GM19438 (cell line): ENCODE measurements at regions not wholly inside any gene's neighbourhood (a gene's known extent, or its start where the extent isn't known, plus 50 kb on each side); places are given as distances from the start of the nearest gene placed in this dataset.
A peak's percentile ranks its signal among the peaks of the same experiment; 100 is the strongest.
"Not testable (repeated sequence)": the region's sequence is repeated elsewhere in the genome, so short reads cannot be mapped to it uniquely, and the experiment has no call there.

Experiments
- ATAC-seq: cut with Tn5 transposase; IDR thresholded peaks from one replicate; pipeline ENCODE4 v1.9.1; 2021; ENCODE audit warnings: low read depth; ENCODE audit not compliant: unreplicated experiment

DNA sequence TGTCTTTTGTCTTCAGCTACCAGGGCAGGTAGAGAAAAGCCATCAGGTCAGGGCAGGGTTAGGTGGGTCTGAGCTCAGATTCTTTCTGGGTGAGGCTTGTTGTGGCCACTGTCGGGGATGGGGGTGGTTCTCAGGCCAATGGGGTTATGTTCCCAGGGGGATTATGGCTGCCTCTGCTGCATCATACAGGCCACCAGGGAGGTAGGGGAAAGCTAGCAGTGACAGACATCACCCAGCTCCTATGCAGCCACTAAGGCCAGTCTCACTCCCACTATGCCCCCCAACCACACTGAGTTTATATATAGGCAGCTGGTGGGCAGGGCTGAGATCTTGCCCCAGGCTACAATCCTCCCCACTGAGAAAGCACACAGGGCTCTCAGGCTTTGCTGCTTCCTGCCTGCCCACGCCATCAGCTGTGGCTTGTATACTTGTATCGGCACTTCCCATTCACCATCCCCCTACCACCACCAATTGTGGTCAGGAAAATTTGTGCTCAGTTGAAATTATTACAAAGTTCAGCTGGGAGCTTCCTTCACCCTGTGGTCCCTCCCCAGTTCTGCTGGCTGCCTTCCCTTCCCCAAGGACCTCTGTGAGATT is 72.6 kb upstream of the PTPN13 start:
- ATAC-seq: no peak

DNA sequence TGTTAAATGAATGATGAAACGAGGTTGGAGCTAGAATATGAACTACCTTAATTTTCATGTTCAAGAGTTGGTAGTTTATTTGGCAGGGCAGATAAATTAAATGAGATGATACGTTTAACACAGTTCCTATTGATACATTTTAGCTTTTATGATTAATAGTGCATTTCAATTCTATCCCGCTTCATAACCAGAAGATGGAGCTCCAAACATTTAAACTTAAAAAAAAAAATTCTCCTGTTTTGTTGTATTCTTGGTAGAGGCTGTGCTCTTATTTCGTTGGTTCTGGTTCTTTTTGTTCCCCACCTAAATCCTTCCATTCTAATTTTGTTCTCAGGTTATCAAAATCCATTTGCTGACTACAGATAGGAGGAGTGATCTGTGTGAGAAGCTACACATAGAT is 71.8 kb upstream of the PTPN13 start:
- no peak for ATAC-seq

DNA sequence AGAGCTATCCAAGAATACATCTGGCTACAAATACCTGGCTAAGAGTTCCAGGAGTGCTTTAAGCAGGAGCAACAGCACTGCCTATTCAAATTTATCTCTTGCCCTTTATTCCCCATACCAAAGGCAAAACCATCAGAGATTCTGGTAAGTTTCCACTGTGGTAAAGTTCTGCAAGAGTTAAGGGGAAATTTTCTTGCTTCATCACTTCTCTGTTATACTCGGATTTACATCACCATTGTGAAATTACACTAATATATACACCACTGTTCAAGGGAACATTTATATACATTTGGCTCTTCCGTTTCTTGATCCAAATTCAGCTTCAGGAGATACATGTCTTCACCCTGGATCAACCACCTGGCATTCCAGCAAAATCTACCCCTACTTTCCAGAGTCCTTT is 70.8 kb upstream of the PTPN13 start:
- no peak for ATAC-seq

DNA sequence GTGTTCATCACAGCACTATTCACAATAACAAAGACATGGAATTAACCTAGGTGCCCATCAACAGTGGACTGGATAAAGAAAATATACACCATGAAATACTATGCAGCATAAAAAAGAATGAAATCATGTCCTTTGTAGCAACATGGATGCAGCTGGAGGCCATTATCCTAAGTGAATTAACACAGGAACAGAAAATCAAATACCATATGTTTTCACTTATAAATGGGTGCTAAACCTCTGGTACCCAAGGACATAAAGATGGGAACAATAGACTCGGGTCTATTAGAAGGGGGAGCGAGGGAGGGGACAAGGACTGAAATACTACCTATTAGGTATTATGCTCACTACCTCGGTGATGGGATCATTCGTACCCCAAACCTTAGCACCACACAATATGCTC is 66.4 kb upstream of the PTPN13 start:
- not testable (repeated sequence) for ATAC-seq

DNA sequence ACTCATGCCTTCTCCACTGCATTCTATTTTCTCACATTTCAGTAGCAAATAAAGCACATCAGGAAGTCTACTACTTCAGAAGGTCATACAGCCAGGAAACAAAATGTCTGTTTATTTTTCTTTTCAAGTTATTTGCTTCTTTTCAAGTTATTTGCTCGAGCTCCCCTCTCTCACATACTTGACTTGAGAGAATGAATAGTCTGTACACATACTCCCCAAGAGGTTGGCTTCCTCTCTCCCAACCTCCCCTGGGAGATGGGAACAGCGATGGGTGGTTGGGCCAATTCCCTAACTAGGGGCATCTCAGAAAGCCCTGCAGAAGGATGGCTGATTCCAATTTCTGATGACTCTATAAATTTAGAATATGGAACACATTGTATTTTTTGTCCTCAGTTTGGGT is 64.7 kb upstream of the PTPN13 start:
- ATAC-seq: no peak

DNA sequence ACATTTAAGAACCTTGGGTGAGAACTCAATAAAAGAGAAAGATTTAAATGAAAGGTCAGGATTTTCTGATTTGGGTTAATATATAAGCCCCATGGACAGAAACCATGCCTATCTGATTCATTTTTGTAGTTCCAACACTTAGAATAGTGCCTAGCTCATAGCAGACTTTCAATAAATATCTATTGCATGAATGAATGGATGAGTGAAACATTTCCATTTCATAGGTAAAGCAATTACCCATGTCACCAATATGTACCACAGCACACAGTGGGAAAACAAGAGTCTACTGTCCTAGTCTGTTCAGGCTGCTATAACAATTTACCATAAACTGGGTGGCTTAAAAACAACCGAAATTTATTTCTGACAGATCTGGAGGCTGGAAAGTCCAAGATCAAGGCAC is 63.9 kb upstream of the PTPN13 start:
- ATAC-seq: no peak

DNA sequence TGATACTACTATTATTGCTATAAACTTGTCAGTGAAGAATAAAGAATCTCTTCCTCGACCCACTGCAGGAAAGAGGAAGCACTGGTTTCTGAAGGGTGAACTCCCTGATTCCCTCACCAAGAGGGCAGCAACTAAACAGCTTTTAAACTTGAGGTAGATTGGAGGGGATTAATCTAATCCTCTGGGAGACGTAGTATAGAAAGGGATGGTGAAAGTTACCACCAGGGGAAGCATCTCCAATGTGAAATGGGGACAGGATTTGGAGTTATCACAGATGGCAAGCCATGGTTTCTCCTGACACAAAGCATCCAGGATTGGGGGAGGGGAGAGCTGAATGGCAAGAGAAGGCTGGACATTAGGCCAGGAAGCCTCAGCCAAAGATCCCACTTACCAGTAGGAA is 62.7 kb upstream of the PTPN13 start:
- ATAC-seq: no peak

DNA sequence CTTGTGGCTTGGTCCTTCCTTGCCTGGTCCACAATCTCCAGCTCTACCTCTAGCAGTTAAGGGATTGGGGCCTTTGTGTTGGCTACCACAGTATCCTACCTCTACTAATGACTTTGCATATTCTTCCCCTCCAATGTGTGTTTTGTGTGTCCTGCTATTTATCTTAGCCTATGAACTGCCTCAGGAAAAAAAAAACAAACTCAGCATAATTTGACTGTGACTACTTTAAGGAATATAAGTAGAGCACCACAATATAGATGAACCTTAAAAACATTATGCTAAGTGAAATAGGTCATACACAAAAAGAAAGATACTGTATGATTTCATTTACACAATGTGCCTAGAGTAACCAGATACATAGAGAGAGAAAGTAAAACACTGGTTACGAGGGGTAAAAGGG is 61.3 kb upstream of the PTPN13 start:
- no peak for ATAC-seq

DNA sequence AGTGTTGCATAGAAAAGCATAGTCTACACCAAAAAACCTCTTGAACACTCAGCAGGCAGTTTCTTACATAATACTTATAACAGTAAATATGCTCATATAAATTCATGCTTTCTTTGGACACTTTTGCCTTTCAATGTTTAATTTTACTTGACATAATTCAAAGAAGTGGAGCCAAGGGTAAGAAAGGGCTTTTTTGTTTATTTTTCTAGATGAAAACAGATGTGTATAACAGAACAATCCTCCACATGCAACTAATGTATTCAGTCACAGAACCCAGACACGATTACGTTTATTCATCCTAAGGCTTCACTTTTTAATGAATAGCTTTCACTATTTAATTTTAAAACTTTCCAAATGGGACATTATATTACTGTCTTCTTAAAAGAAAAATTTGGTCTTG is 58.0 kb upstream of the PTPN13 start:
- ATAC-seq: no peak

DNA sequence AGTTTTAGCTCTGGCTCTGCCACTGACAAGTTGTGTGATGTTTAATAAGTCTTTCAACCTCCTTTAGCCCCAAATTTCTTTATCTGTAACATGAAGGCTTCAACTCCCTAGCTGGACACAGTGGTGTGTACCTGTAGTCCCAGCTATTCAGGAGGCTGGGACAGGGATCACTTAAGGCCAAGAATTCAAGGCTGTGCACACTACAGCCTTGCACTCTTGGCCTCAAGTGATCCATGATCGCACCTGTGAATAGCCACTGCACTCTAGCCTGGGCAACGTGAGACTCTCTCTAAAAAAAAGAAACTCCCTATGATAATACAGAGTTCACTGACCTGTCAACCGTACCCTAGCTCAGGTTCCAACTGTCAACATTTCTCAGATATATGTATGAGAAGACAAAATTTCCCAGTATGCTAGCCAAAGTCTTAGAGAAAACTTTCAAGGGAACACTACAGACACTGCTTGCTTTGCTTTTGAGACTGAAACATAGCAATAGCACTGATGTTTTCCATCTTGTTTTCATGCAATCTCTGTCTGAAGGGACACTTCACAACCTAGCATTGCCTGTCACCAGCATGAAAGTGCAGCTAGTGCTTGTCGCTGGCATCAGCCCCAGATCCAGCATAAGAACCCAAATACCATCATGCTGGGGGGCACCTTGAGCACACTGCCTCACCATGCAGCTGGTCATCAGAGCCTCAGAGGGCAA is 51.6 kb upstream of the PTPN13 start:
- no peak for ATAC-seq

DNA sequence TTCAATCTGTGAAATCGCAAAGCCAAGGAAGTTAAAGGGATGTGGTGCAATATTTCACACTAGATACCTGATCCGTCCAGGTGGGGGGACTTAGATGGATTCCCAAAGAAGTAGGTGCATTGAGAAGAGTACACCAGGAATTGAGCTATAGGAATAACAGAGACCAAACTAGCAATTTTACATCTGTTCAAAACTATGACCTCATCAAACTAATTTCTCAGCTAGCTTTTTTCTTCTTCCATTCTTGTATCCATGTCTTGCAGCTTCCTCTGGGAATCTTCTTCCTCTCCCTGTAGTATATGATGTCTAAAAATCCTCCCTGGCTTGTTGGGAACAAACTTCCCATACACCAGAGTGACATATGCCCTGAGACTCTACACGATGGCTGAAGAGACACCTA is 51.0 kb upstream of the PTPN13 start:
- ATAC-seq: no peak

DNA sequence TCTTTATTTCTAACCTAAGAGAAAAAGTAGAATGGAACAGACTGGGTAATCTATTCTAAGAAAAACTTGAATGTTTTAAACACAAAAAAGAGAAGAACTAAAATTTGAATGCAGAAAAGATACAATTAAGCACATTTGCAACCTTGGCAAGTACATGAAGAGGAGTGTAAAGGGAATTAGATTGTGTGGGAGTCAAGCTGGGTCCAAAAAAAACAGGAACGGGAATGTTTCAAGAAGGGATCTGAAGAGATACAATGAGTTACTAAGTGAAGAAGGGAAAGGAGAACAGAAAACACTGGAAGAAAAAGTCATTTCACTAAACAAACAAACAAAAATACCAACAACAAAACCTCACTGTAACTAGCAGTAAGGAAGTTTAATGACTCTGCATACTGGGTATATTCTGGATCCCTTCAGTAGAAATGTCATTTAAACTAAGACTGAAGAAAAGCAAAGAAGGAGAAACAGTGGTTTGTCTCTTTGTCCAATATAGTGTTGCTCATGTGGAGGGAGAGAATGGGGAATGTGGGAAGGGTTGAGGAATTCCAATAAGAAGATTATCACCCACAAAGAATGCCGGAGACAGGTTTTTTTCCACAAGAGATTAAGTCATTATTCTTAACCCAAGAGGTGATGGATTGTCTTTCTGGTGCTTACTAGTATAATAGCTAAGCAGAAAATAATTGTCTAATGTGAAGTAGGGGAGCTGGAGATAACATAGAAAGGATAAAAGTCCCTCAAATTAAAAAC is 50.4 kb upstream of the PTPN13 start:
- ATAC-seq: no peak

DNA sequence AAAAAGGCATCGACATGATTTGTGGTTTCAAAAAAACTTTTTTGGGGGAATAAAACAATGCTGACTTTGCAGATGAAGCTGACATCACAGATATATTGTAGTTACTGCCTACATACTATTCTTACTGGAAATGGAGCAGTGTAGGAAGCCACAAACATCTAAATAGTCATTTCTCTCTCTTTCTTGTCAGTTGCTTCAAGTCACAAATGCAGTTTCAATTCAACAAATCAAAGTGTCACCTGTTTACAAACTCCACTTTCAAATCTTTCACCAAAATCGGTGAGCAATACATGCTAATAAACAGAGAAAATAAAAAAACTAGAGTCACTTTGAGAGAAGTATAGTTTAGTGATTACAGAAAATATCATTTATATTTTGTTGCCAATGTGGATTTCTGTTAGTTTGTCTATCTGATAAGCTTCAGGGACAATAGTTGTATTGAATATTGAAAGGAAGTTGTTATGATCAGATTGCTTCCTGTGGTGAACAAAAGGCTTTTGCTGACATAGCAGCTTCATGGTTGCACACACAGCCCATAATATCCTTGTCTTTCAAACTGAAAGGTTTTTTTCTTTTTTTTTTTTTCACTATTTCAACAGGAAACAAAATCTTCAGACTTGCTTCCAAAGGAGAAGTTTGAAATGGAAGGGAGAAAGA is 49.7 kb upstream of the PTPN13 start:
- peak; percentile 79 for ATAC-seq
